M059J (cell line): ENCODE measurements at regions not wholly inside any gene's neighbourhood (a gene's known extent, or its start where the extent isn't known, plus 50 kb on each side); places are given as distances from the start of the nearest gene placed in this dataset.
A peak's percentile ranks its signal among the peaks of the same experiment; 100 is the strongest.
"Not testable (repeated sequence)": the region's sequence is repeated elsewhere in the genome, so short reads cannot be mapped to it uniquely, and the experiment has no call there.

Source experiments
- DNase-seq: peaks from one replicate; pipeline ENCODE4 v3.0.0-alpha.2; 2012; ENCODE audit warnings: low read depth

- DNase-seq = peak; percentile 39
Measured at GRCh38 chr5:100479079-100479688, 56.0 kb upstream of the FAM174A start.

- no peak for DNase-seq
Measured at GRCh38 chr5:100472091-100472490, 63.1 kb upstream of the FAM174A start.

- DNase-seq = no peak
Measured at GRCh38 chr5:100469767-100470166, 65.4 kb upstream of the FAM174A start.

- peak; percentile 84 for DNase-seq
Measured at GRCh38 chr5:100464418-100464817, 70.8 kb upstream of the FAM174A start.

- no peak for DNase-seq
Measured at GRCh38 chr5:100456615-100457014, 78.6 kb upstream of the FAM174A start.

- DNase-seq = no peak
Measured at GRCh38 chr5:100452126-100452525, 83.0 kb upstream of the FAM174A start.

GRCh38 chr5:100448111-100448528, 87.1 kb upstream of the FAM174A start:
- peak; percentile 45 for DNase-seq

GRCh38 chr5:100446879-100447430, 88.2 kb upstream of the FAM174A start:
- peak; percentile 31 for DNase-seq

GRCh38 chr5:100444961-100445360, 90.2 kb upstream of the FAM174A start:
- peak; percentile 79 for DNase-seq

GRCh38 chr5:100434815-100435214, 100.4 kb upstream of the FAM174A start:
- DNase-seq = no peak

- no peak for DNase-seq
Measured at GRCh38 chr5:100432741-100433140, 102.4 kb upstream of the FAM174A start.

- DNase-seq = peak; percentile 35
Measured at GRCh38 chr5:100430268-100431195, 104.6 kb upstream of the FAM174A start.

- DNase-seq = no peak
Measured at GRCh38 chr5:100424787-100425186, 110.4 kb upstream of the FAM174A start.

GRCh38 chr5:100424017-100424416, 111.2 kb upstream of the FAM174A start:
- peak; percentile 18 for DNase-seq

GRCh38 chr5:100423330-100423729, 111.8 kb upstream of the FAM174A start:
- DNase-seq = peak; percentile 10

GRCh38 chr5:100421360-100421759, 113.8 kb upstream of the FAM174A start:
- no peak for DNase-seq

GRCh38 chr5:100418231-100418630, 116.9 kb upstream of the FAM174A start:
- DNase-seq = no peak

- no peak for DNase-seq
Measured at GRCh38 chr5:100409660-100410151, 125.5 kb upstream of the FAM174A start.

- no peak for DNase-seq
Measured at GRCh38 chr5:100407053-100407452, 128.1 kb upstream of the FAM174A start.

GRCh38 chr5:100406640-100407039, 128.5 kb upstream of the FAM174A start:
- peak; percentile 24 for DNase-seq

- no peak for DNase-seq
Measured at GRCh38 chr5:100402071-100402470, 133.1 kb upstream of the FAM174A start.

- DNase-seq = no peak
Measured at GRCh38 chr5:100401149-100401548, 134.0 kb upstream of the FAM174A start.

GRCh38 chr5:100398815-100399214, 136.4 kb upstream of the FAM174A start:
- DNase-seq = not testable (repeated sequence)
